ENCODE measurements at regions not wholly inside any gene's neighbourhood (a gene's known extent, or its start where the extent isn't known, plus 50 kb on each side); places are given as distances from the start of the nearest gene placed in this dataset.

GRCh38 chr3:24764236-24764915 lies 269.7 kb upstream of the THRB start:
- BruUV-seq (replicated peaks): no TSS peak
- H2BK20ac ChIP-seq (ENCODE audit: low read depth, low read length): no peak overlapping the region
- H3K14ac ChIP-seq (replicated peaks; ENCODE audit: low read depth, low read length): no peak overlapping the region
- H2BK5ac ChIP-seq (ENCODE audit: low read depth, low read length, poor library complexity, severe bottlenecking): no peak overlapping the region
- H3K27me3 ChIP-seq (ENCODE audit: control insufficient read depth, insufficient read depth, low read length): no peaks in the 10 kb centered on the region
- no peaks in the 10 kb centered on the region for H4K20me1 ChIP-seq (ENCODE audit: insufficient read depth, low read length)
- H3K36me3 ChIP-seq (ENCODE audit: control insufficient read depth, insufficient read depth, low read length): no peaks in the 10 kb centered on the region
- TF ChIP-seq USF2 (IDR thresholded peaks at IDR 0.05; ENCODE audit: low read depth, low read length): no peak
- H3K23ac ChIP-seq (ENCODE audit: low read depth, low read length): no peak overlapping the region
- no CpG with 5 or more reads among the region's 3 CpGs for WGBS, 2 experiments (ENCODE audit: extremely low coverage in 2 of 2, insufficient read length in 1 of 2)
- no peak overlapping the region for H4K91ac ChIP-seq (ENCODE audit: insufficient read depth, low read depth, low read length)
- no peak overlapping the region for H2AFZ ChIP-seq (replicated peaks; ENCODE audit: low read length, poor library complexity)
- no peak overlapping the region for H3K4me3 ChIP-seq (ENCODE audit: insufficient read depth, low read depth, low read length)
- no peak overlapping the region for H3K18ac ChIP-seq (ENCODE audit: low read depth, low read length)
- no peak overlapping the region for H4K8ac ChIP-seq (ENCODE audit: low read depth in 2 of 2, low read length in 2 of 2)
- POLR2A ChIA-PET (ENCODE audit: unreplicated experiment): no interaction called here
- H3K9me1 ChIP-seq (ENCODE audit: insufficient read depth, low read length): no peaks in the 10 kb centered on the region
- no peak overlapping the region for H3K9ac ChIP-seq (ENCODE audit: low read depth, low read length)
- H3K9me3 ChIP-seq (ENCODE audit: control insufficient read depth, insufficient read depth, low read length): no peaks in the 10 kb centered on the region
- H3K27ac ChIP-seq (ENCODE audit: insufficient read depth, low read length): no peak overlapping the region
- H2AK5ac ChIP-seq (ENCODE audit: low read depth, low read length): no peak overlapping the region
- H3K56ac ChIP-seq (ENCODE audit: extremely low read depth, insufficient read depth, low read length): no peak overlapping the region
- dilution Hi-C loops (cut with HindIII; ENCODE audit: low sequenced_read_pairs, unreplicated experiment): no loop called here
- intact Hi-C loops (cut with micrococcal nuclease): no loop called here
- no peak overlapping the region for H2BK120ac ChIP-seq (ENCODE audit: low read depth, low read length)
- ATAC-seq (ENCODE audit: low read depth) (no peak), DNase-seq (no peak)
- H2BK15ac ChIP-seq (ENCODE audit: low read depth, low read length): no peak overlapping the region
- CTCF ChIA-PET: no interaction called here
- in situ Hi-C loops (cut with MboI; ENCODE audit: low sequenced_read_pairs): no loop called here
- no peaks in the 10 kb centered on the region for H3K4me1 ChIP-seq (ENCODE audit: control insufficient read depth, insufficient read depth, low read length)
- H3K4ac ChIP-seq (ENCODE audit: low read depth, low read length): no peak overlapping the region
- H2AK9ac ChIP-seq (replicated peaks; ENCODE audit: low read depth, low read length, poor library complexity): no peak overlapping the region
- no peaks in the 10 kb centered on the region for H3K79me1 ChIP-seq (ENCODE audit: low read depth in 1 of 2, low read length in 2 of 2)
- no peak overlapping the region for H4K5ac ChIP-seq (ENCODE audit: low read depth, low read length)
- no peak overlapping the region for H3K4me2 ChIP-seq (ENCODE audit: low read depth, low read length)
